Ascending aorta (tissue), 2 donors: ENCODE measurements at regions not wholly inside any gene's neighbourhood (a gene's known extent, or its start where the extent isn't known, plus 50 kb on each side); places are given as distances from the start of the nearest gene placed in this dataset.
A peak's percentile ranks its signal among the peaks of the same experiment; 100 is the strongest.

Source experiments
- DNase-seq, 2 donors: peaks; one replicate each; pipeline ENCODE4 v3.0.0-alpha.2; 2019; ENCODE audit warnings: low spot score in 2 of 2
- H3K27ac ChIP-seq, 2 donors: fragments of 200-600 bp; sonication (generic); one replicate each; pipeline ENCODE4 v1.5.1; 2016 to 2017; ENCODE audit warnings: mild to moderate bottlenecking in 1 of 2
- H3K27me3 ChIP-seq: fragments of 200-600 bp; sonication (generic); one replicate; pipeline ENCODE4 v1.5.1; 2017
- H3K36me3 ChIP-seq, 2 donors: fragments of 200-600 bp; sonication (generic); one replicate each; pipeline ENCODE4 v1.5.1; 2016
- H3K4me1 ChIP-seq, 2 donors: fragments of 200-600 bp; sonication (generic); one replicate each; pipeline ENCODE4 v1.5.1; 2016 to 2017; ENCODE audit warnings: mild to moderate bottlenecking in 1 of 2
- H3K4me3 ChIP-seq, 2 donors: fragments of 200-600 bp; sonication (generic); one replicate each; pipeline ENCODE4 v1.5.1; 2016 to 2017; ENCODE audit warnings: mild to moderate bottlenecking in 1 of 2
- H3K9me3 ChIP-seq, 2 donors: fragments of 200-600 bp; sonication (generic); one replicate each; pipeline ENCODE4 v1.5.1; 2016
- intact Hi-C: fragments of 100-400 bp; cut with DNase I; formaldehyde crosslinking; loops from one replicate; pipeline ENCODE4 v1.15.1; 2023
- TF ChIP-seq, protein P1 (sequence below), 3 experiments: fragments of 200-600 bp in 2 of 3; fragments of 450-650 bp in 1 of 3; sonication (generic) in 2 of 3; IDR thresholded peaks; one replicate each; pipeline ENCODE4 v1.5.1; 2016 to 2019; ENCODE audit warnings: antibody characterized with exemption in 3 of 3, mild to moderate bottlenecking in 1 of 3, moderate library complexity in 1 of 3

DNA sequence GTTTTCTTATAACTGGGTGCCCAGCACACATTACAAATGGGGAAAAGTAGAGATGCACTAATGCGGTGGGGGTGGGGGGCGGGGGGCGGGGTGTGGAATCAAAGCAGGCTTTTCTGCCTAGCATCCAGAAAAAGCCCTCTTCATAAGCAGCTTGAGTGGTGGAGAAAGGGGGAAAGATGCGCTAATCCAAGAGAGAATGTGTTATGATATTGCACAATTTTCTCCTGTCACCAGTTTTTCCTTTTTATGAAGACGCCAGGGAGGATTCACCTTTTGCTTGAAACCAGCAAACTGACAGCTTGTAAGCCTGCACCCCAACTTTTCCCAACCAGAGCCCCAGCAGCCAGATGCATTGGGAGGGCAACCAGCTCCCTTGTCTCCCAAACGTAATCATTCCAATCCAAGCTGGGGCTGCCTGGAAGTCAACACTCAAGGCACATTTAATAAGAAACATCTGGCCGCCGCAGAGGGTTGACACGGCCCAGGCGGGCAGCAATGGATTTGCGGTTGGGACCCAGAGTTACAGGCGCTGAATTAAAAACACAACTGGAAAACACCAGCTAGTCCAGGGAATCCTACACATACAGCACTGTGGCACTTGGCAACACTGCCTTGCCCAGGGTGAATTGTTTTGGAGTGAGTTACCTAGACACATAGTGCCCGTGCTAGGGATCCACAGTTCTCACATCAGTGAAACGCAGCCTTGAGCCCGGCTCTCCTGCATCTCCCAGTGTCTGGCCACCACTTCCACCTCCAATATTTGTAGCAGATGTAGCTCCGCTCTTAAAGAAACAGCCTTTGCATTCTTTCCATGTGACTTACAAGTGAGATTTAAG, 218.5 kb upstream of the PRICKLE2 start:
- peaks cover 8% of the 10 kb centered on the region in 2 donors for H3K4me1 ChIP-seq
- intact Hi-C loops: no loop called here
- H3K4me3 ChIP-seq: peak overlapping the region in 1 of 2 donors; percentile 67
- no peak overlapping the region for H3K27ac ChIP-seq
- H3K9me3 ChIP-seq: no peaks in the 10 kb centered on the region
- H3K36me3 ChIP-seq: no peaks in the 10 kb centered on the region
- TF ChIP-seq, protein P1, sequence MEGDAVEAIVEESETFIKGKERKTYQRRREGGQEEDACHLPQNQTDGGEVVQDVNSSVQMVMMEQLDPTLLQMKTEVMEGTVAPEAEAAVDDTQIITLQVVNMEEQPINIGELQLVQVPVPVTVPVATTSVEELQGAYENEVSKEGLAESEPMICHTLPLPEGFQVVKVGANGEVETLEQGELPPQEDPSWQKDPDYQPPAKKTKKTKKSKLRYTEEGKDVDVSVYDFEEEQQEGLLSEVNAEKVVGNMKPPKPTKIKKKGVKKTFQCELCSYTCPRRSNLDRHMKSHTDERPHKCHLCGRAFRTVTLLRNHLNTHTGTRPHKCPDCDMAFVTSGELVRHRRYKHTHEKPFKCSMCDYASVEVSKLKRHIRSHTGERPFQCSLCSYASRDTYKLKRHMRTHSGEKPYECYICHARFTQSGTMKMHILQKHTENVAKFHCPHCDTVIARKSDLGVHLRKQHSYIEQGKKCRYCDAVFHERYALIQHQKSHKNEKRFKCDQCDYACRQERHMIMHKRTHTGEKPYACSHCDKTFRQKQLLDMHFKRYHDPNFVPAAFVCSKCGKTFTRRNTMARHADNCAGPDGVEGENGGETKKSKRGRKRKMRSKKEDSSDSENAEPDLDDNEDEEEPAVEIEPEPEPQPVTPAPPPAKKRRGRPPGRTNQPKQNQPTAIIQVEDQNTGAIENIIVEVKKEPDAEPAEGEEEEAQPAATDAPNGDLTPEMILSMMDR (IDR thresholded peaks at IDR 0.05): no peak
- no peak for DNase-seq
- peaks cover 5% of the 10 kb centered on the region for H3K27me3 ChIP-seq

DNA sequence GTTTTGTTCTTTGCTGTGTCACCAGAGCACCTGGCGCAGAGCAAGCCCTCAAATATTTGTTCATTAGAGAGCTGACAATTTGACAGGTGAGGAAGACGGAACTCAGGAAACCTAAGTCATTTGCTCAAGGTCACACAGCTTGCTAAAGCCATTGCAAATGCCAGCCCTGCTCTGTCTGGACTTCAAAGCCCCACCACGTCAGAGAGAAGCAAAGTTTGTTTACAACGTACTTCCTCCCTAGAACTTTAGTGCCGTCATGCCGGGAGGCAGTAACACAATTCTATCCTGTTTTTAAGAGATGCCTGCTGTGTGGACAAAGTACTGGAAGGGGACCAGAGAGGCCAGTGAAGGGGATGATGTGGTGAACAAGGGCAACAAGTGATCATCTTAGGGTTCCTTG, 216.6 kb upstream of the PRICKLE2 start:
- peaks cover 5% of the 10 kb centered on the region for H3K27me3 ChIP-seq
- H3K27ac ChIP-seq: no peak overlapping the region
- no peak overlapping the region for H3K4me3 ChIP-seq
- TF ChIP-seq, protein P1 (IDR thresholded peaks at IDR 0.05): no peak
- no peak for DNase-seq
- intact Hi-C loops: no loop called here
- H3K4me1 ChIP-seq: peaks cover 8 to 9% of the 10 kb centered on the region in 2 donors
- H3K9me3 ChIP-seq: no peaks in the 10 kb centered on the region
- H3K36me3 ChIP-seq: no peaks in the 10 kb centered on the region

DNA sequence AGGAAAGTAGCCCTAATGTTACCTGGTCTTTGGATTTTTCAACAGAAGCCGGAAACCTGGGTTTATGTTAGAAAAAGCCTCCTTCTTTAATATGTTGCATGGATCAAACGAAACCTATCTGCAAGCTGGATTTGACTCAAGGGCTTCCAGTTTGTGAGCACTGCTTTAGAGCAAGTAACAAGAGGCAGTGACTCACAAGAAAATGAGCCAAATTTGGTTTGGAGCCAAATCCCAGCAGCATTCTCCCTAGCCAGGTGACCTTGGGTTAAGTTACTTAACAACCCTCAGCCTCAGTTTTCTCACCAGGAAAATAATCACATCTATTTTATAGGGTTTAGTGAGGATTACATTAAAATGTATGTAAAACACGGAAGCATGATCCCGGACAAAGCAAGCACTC, 215.2 kb upstream of the PRICKLE2 start:
- intact Hi-C loops: no loop called here
- Histone ChIP-seq H3K27ac (no peak overlapping the region), H3K4me3 (no peak overlapping the region), H3K4me1 (peaks cover 8 to 9% of the 10 kb centered on the region in 2 donors), H3K27me3 (peaks cover 4% of the 10 kb centered on the region), H3K36me3 (no peaks in the 10 kb centered on the region), H3K9me3 (no peaks in the 10 kb centered on the region)
- DNase-seq: no peak
- TF ChIP-seq, protein P1 (IDR thresholded peaks at IDR 0.05): no peak

DNA sequence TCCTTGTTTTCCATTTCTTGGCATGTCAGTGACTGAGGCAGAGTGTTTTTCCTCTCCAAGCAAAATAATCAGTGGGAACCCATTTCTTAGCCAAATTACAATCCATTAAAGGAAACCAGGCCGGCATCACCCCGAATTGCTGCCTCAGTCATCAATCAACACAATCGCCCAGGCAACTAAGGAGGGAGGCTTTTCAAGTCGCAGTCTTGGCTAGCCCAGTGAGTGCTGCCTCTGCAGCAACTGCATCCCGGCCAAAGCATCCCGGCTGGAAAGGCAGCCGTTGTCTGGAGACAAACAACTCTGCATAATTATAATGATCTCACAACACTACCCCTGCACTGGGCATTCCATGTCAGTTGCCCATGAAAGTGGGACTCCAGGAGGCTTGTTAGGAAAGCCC, 213.5 kb upstream of the PRICKLE2 start:
- DNase-seq: no peak
- no peaks in the 10 kb centered on the region for H3K27me3 ChIP-seq
- H3K4me1 ChIP-seq: peaks cover 0 to 2% of the 10 kb centered on the region in 2 donors
- no peak overlapping the region for H3K4me3 ChIP-seq
- H3K36me3 ChIP-seq: no peaks in the 10 kb centered on the region
- H3K9me3 ChIP-seq: no peaks in the 10 kb centered on the region
- TF ChIP-seq, protein P1 (IDR thresholded peaks at IDR 0.05): no peak
- intact Hi-C loops: no loop called here
- no peak overlapping the region for H3K27ac ChIP-seq

DNA sequence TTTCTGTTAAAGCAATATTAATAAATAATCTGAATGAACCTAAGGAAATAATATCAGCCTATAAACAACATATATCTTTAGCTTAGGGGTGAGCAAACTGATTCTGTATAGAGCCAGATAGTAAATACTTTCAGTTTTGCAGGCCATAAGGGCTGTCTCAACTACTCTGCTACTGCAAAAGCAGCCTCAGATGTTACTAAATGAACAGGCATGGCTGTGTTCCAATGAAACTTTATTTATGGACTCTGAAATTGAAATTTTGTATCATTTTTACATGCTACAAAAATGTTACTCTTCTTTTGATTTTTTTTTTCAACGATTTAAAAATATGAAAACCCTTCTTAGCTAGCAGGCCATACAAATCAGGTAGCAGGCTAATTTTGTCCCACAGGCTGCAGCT, 212.8 kb upstream of the PRICKLE2 start:
- intact Hi-C loops: no loop called here
- no peak overlapping the region for H3K4me3 ChIP-seq
- H3K9me3 ChIP-seq: no peaks in the 10 kb centered on the region
- TF ChIP-seq, protein P1 (IDR thresholded peaks at IDR 0.05): no peak
- H3K27ac ChIP-seq: no peak overlapping the region
- H3K36me3 ChIP-seq: no peaks in the 10 kb centered on the region
- H3K4me1 ChIP-seq: peaks cover 0 to 2% of the 10 kb centered on the region in 2 donors
- no peak for DNase-seq
- no peaks in the 10 kb centered on the region for H3K27me3 ChIP-seq
